ENCODE measurements at regions not wholly inside any gene's neighbourhood (a gene's known extent, or its start where the extent isn't known, plus 50 kb on each side); places are given as distances from the start of the nearest gene placed in this dataset.

GRCh38 chr2:40820319-40820718 lies 368.4 kb upstream of the SLC8A1 start:
- no peak for DNase-seq

- DNase-seq, result no peak
Observed at GRCh38 chr2:40823478-40823877, 371.6 kb upstream of the SLC8A1 start.

DNA sequence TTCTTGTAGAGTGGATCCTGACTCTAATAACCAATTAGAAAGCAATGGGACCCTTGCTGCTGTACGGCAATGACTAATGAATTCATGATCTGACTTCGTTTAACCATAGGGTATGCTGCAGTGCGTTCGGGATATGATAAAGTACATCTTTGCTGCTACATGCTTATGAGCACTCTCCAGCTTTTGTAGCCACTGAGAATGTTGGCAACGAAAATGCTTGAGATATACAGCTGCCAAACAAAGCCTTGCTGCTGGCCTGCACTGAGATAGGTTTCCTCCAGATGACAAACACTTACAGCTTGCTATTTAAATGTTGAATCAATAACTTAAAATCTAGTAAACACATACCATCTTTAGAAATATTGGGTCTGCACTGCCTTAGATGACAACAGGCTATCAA lies 372.4 kb upstream of the SLC8A1 start:
- no peak for DNase-seq

DNA sequence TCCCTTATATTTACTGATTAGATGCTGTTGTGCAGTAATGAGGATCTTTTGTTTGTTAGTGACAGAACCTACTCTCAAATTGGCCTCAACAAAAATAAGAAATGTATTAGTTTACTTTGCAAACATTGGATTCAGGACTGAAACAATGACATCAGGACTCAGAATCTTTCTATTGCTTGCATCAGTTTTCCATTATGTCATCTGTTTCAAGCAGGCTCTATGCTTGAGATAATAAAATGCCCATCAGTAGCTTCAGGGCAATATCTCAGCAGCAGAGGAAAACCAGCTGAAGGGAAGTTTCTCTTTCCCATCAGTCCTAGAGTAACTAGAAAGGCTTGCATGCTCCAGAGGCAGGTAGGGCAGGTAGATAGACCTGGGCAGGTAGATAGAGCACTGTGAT lies 375.5 kb upstream of the SLC8A1 start:
- DNase-seq, result no peak

DNA sequence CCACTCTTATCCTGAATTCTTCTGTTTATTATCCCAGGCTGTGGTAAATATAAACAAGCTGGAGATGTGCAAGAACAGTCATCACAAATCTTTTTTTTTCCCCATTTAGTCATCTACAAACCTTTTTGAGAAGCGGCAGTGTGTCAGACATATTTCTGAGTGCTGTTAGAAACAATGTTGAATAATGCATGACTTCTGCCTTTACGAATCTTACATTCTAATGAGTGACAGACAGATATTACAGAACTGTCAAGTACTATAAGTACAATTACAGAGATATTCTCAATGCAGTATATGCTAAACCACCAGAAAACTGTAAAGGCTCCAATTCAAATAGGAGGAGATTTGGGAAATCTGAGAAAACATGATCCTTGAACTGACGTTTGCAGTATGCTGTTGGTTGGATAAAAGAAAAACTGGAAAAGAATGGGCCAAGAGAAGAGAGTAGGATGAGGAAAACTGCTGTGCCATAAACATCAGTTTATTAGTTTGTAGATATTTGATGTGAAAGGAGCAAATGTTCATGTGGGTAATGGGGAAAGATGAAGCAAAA lies 379.5 kb upstream of the SLC8A1 start:
- DNase-seq, result no peak

DNA sequence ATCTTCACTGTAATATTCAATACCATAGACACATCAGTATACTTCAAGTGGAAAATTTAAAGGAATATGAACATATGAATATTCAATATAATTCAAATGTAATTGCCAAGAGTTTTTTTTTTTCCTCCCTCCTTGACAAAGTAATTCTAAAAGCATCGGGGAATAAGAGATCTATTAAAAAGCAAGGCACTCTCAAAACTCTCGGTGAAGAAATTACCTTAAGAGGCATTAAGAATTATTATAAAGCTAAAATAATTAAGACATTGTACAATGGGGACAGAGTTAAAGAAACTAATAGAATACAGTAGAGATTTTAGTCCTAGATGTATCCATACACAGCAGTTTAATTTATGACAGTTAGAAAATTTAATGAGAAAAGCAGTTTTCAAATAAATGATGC lies 390.0 kb upstream of the SLC8A1 start:
- DNase-seq, result no peak

DNA sequence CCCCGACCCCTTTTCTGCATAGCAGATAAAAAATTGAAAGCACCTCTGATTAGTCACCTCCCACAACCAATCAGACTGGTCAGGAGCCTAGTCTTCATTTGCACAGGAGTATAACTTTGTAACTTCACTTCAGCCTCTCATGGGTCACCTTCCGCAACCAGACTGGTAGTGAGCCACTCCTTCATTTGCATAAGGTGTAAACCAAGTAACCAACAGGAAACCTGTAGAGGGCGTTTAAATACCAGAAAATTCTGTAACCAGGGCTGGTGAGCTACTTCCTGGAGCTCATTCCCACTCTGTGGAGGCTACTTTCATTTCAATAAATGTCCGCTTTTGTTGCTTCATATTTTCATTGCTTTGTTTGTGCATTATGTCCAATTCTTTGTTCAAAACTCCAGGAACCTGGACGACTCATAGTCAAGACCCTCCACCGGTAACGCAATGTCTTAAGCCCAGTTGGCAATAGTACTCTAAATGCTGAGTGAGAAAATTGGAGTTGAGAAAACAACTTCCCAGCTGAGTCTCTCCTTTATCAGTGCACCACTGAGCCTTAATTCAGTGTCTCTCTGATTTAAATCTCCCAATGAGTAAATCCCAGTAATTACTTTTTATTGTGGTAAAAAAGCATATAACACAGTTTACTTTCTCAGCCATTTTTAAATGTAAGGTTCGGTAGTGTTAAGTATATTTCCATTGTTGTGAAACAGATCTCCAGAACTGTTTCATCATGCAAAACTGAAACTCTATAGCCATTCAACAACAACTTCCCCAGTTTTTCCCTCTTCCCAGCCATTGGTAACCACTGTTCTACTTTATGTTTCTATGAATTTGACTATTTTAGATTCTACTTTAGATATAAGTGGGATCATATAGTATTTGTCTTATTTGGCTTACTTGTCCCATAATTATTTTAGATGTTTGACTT lies 392.7 kb upstream of the SLC8A1 start:
- DNase-seq, result no peak

DNA sequence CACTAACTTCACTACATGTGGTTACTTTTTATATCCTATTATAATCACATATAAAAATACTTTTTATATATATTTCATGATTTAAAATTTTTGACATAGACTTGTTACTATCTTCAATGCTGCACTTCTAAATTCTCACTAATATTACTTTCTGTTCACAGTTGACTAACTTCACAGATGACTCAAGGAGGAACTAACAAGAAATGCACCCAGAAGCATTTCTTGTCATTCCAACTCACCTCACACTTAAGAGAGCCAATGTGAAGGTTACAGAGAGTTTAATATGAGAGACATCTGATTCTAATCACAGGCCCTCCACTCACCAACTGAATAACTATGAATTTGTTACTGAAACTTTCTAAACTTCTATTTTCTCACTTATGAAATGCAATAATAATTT lies 399.8 kb upstream of the SLC8A1 start:
- no peak for DNase-seq

GRCh38 chr2:40859617-40860016 lies 407.7 kb upstream of the SLC8A1 start:
- DNase-seq, result no peak

GRCh38 chr2:40867829-40868228 lies 415.9 kb upstream of the SLC8A1 start:
- no peak for DNase-seq

DNA sequence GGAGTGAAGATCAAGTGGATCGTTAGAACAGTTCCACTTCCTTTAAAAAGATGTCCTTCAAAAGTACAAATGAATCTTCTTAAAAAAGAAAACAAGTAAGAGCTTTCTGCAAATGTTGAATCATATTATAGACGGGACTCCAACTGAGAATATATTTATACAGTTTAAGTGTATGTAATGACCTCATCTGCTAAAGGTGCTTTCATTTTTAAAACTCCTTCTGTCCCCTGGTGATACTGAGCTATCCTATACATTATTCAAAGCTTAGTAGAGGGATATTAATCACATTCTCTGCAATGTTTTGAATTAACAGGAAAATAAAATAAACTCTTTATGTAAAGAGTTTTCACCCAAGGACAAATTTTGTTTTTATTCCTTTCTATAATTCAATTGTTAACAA lies 420.7 kb upstream of the SLC8A1 start:
- no peak for DNase-seq

GRCh38 chr2:40874380-40874779 lies 422.5 kb upstream of the SLC8A1 start:
- no peak for DNase-seq

- DNase-seq, result no peak
Observed at GRCh38 chr2:40877734-40878288, 425.9 kb upstream of the SLC8A1 start.

DNA sequence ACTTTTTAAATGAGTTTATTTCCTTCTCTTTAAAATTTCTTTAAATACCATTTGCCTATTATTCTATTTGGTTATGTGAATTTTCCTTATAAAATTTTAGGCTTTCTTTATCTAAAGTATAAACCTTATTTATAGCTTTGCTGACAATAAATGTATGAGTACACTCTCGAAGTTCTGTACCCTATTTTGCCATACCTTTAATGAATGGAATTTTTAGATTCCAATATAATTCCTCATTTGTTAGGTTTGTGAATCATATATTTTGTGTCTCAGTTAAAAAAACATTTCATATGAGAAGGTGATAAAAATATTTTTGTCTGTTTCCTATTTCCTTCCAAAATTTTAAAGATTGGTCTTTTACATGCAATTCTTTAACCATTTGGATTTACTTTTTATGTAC lies 427.4 kb upstream of the SLC8A1 start:
- DNase-seq, result no peak

- DNase-seq, result no peak
Observed at GRCh38 chr2:40886100-40886499, 434.2 kb upstream of the SLC8A1 start.

DNA sequence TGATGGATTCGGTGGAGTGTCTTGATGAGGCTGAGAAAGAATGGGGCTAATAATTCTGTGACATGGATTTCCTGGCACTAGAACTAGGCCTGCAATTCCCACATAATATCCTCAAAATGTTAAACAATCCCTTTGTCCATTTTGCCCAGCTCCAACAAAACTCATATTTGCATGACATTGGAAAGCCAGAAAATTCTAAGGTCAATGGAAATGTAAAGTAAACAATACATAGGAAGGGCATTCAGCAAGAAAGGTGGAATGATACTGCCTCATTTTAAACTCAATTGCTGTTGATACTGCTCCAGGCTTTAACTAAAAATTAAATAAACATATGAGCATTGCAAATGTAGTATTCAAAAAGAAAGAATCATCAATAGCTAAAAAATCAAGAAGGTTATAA lies 434.8 kb upstream of the SLC8A1 start:
- DNase-seq, result no peak

- no peak for DNase-seq
Observed at GRCh38 chr2:40896358-40896757, 444.5 kb upstream of the SLC8A1 start.

DNA sequence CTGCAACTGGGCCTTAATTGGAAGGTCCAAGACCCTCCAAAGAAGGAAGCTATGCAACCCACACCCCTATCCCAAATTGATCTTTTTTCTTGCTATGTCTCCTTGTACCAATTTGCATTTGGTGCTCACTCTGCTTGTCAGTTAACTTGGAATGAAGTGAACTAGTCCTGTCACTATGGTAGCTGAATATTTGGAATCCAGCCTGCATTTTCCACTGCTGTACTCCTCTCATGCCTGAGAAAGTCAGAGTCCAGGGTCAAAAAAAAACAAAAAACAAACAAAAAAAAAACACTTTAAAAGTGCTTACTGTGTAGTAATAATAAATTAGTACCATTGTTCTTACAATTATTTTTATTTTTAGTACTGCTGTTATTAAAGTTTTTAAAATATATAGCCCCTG lies 462.8 kb upstream of the SLC8A1 start:
- no peak for DNase-seq

DNA sequence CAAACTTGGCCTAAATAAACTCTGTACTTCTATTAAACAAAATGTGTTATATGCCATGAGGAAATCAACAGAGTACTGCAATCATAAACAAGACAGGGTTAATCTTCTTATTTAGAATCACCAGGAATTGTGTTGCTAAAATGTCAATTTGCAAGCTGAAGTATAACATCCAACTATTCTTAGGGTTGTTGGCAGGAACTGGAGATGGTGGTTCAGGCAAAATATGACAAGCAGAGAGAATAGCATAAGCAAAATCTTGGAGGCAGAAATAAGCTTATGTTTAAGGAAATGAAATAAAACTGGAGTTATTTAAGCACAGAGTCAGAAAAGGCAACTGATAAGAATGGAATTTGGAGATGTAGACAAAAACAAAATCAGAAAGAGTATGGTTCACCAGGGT lies 463.8 kb upstream of the SLC8A1 start:
- no peak for DNase-seq

DNA sequence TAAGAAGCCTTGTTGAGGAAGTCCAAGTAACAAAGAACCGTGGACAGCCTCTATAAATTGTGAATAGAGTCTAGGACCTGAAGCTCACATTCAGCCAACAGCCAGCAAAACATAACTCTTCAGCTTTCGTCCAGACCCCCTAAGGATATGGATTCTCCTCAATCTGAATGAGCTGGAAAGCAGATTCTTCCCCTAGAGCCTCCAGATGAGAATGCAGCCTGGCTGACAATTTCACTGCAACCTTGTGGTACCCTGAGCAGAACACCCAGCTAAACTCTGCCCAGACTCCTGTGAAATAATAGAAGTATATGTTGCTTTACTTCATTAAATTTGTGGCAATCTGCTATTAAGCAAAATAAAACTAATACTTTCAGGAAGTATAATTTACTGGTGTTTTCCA lies 483.5 kb upstream of the SLC8A1 start:
- DNase-seq, result no peak

GRCh38 chr2:40937284-40937683 lies 485.4 kb upstream of the SLC8A1 start:
- no peak for DNase-seq

DNA sequence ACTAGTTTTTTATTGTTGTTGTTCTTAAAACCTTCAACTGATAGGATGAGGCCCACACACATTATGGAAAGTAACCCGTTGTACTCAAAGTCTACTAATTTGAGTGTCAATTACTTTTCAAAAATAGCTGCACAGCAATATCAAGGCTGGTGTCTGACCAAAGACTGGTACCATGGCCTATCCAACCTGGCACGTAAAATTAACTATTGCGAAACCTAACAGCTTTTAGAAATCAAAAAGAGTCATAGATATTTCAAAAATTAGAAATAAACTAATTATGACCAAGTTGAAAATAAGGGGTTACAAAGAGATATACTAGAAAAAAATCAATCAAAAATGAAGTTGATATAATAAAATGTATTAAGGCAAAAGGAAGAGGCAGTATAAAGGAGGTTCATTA lies 501.5 kb upstream of the SLC8A1 start:
- no peak for DNase-seq

DNA sequence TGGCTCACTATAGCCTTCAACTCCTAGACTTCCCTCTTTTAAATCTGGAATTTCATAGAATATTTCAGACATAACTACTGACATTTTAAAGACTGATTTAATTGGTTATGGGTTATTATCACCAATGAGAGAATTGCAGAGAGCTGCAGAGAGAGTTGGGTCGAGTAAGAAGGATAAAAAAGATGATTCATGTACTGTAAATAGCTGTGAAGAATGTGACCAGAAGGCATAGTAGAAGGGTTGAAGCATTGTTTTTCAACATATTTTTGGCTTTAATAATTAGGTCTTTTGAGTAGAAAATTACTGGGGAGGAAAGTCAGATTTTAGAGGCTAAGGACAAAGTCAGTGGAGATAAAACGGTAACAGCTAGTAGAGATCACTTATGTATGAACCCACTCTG lies 503.2 kb upstream of the SLC8A1 start:
- DNase-seq, result no peak

- DNase-seq, result no peak
Observed at GRCh38 chr2:40955635-40956034, 503.7 kb upstream of the SLC8A1 start.

- DNase-seq, result no peak
Observed at GRCh38 chr2:40957508-40957907, 505.6 kb upstream of the SLC8A1 start.
